ENCODE measurements at regions not wholly inside any gene's neighbourhood (a gene's known extent, or its start where the extent isn't known, plus 50 kb on each side); places are given as distances from the start of the nearest gene placed in this dataset.

DNA sequence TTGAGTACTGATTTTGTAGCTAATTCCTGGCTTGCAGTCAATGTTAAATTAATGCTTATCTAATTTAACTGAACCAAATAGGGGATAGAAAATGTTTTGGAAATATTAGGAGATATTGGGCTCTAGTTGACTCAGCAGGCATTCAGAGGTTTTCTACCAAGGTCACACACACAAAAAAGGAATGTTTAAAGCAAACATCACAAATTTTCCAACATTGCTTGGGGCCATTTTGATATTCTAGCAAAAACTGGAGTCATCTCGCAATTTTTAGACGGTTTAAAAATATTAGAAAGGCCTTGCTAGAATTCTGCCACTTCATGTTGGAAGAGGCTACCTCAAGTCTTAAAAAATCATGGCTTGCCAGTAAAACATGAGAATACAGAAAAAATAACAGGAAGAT is 2082.1 kb upstream of the RAG2 start:
- Histone ChIP-seq H2AFZ (ENCODE audit: low read length) (no peak overlapping the region), H4K20me1 (ENCODE audit: insufficient read depth, low read length) (no peaks in the 10 kb centered on the region), H3K9me3 (ENCODE audit: low read length) (0 out of 2 replicates have a peak, but pooled peaks cover 5% of the 10 kb centered on the region), H3K9me2 (ENCODE audit: insufficient read depth, low read length) (no peaks in the 10 kb centered on the region), H3K79me2 (ENCODE audit: insufficient read depth, low read depth, low read length) (no peaks in the 10 kb centered on the region), H3K27ac (ENCODE audit: low read depth, low read length, poor library complexity, severe bottlenecking) (no peak overlapping the region), H3K4me3 (ENCODE audit: low read depth, low read length, poor library complexity, severe bottlenecking) (no peak overlapping the region), H3K4me1 (ENCODE audit: insufficient read depth, low read length, poor library complexity, severe bottlenecking) (no peaks in the 10 kb centered on the region), H3K36me3 (ENCODE audit: insufficient read depth, low read length) (no peaks in the 10 kb centered on the region), H3K4me2 (ENCODE audit: low read length) (no peak overlapping the region)
- ChIA-PET CTCF (ENCODE audit: unreplicated experiment) (no interaction called here), POLR2A (no interaction called here)
- BruUV-seq (replicated peaks), result no TSS peak
- intact Hi-C loops (cut with micrococcal nuclease; ENCODE audit: unreplicated experiment), result no loop called here
- DNase-seq (ENCODE audit: low spot score), result no peak
- TF ChIP-seq EZH2phosphoT487 (IDR thresholded peaks at IDR 0.05; ENCODE audit: borderline replicate concordance, low read depth, low read length) (no peak), CTCF (conservative IDR thresholded peaks at IDR 0.05; ENCODE audit: low read length) (no peak)

DNA sequence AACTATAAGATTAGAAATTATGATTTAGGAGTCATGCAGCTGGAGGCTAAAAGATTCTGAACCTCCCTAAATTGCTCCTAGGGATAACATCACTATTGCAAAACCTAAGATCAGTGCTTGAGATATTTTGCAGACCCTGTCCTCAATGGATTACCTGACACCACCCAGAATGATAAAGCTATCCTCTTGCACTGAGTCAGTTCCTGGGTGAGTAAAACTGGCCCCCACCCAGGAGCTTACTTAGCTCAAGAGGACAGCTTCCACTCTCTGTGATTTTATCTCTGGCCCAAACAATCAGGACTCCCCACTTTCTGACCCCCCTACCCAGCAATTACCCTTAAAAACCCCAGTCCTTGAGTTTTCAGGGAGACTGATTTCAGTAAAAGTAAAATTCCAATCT is 2074.4 kb upstream of the RAG2 start:
- H3K9me2 ChIP-seq (ENCODE audit: insufficient read depth, low read length), result no peaks in the 10 kb centered on the region
- H3K4me2 ChIP-seq (ENCODE audit: low read length), result no peak overlapping the region
- H3K36me3 ChIP-seq (ENCODE audit: insufficient read depth, low read length), result no peaks in the 10 kb centered on the region
- no TSS peak for BruUV-seq (replicated peaks)
- TF ChIP-seq CTCF (conservative IDR thresholded peaks at IDR 0.05; ENCODE audit: low read length) (no peak), EZH2phosphoT487 (IDR thresholded peaks at IDR 0.05; ENCODE audit: borderline replicate concordance, low read depth, low read length) (no peak)
- H3K27ac ChIP-seq (ENCODE audit: low read depth, low read length, poor library complexity, severe bottlenecking), result no peak overlapping the region
- H3K79me2 ChIP-seq (ENCODE audit: insufficient read depth, low read depth, low read length), result no peaks in the 10 kb centered on the region
- POLR2A ChIA-PET, result no interaction called here
- no peaks in the 10 kb centered on the region for H4K20me1 ChIP-seq (ENCODE audit: insufficient read depth, low read length)
- H3K4me1 ChIP-seq (ENCODE audit: insufficient read depth, low read length, poor library complexity, severe bottlenecking), result no peaks in the 10 kb centered on the region
- CTCF ChIA-PET (ENCODE audit: unreplicated experiment), result no interaction called here
- no peaks in the 10 kb centered on the region for H3K9me3 ChIP-seq (ENCODE audit: low read length)
- intact Hi-C loops (cut with micrococcal nuclease; ENCODE audit: unreplicated experiment), result no loop called here
- DNase-seq (ENCODE audit: low spot score), result no peak
- H3K4me3 ChIP-seq (ENCODE audit: low read depth, low read length, poor library complexity, severe bottlenecking), result no peak overlapping the region
- H2AFZ ChIP-seq (ENCODE audit: low read length), result no peak overlapping the region

GRCh38 chr11:38667359-38667758 is 2069.3 kb upstream of the RAG2 start:
- no peaks in the 10 kb centered on the region for H4K20me1 ChIP-seq (ENCODE audit: insufficient read depth, low read length)
- ChIA-PET POLR2A (interaction anchor here (1.2 kb wide), 1 partner anchor 19 kb away, joined by 3 read pairs; no protein-coding TSS in a partner anchor), CTCF (ENCODE audit: unreplicated experiment) (no interaction called here)
- BruUV-seq (replicated peaks), result no TSS peak
- TF ChIP-seq CTCF (conservative IDR thresholded peaks at IDR 0.05; ENCODE audit: low read length) (no peak), EZH2phosphoT487 (IDR thresholded peaks at IDR 0.05; ENCODE audit: borderline replicate concordance, low read depth, low read length) (no peak)
- no peak overlapping the region for H3K4me2 ChIP-seq (ENCODE audit: low read length)
- no peak overlapping the region for H2AFZ ChIP-seq (ENCODE audit: low read length)
- H3K9me3 ChIP-seq (ENCODE audit: low read length), result no peaks in the 10 kb centered on the region; the same call in 1 of the 2 replicates
- no peaks in the 10 kb centered on the region for H3K79me2 ChIP-seq (ENCODE audit: insufficient read depth, low read depth, low read length)
- DNase-seq (ENCODE audit: low spot score), result no peak
- no peak overlapping the region for H3K27ac ChIP-seq (ENCODE audit: low read depth, low read length, poor library complexity, severe bottlenecking)
- no peaks in the 10 kb centered on the region for H3K9me2 ChIP-seq (ENCODE audit: insufficient read depth, low read length)
- H3K4me3 ChIP-seq (ENCODE audit: low read depth, low read length, poor library complexity, severe bottlenecking), result no peak overlapping the region
- H3K36me3 ChIP-seq (ENCODE audit: insufficient read depth, low read length), result no peaks in the 10 kb centered on the region
- no peaks in the 10 kb centered on the region for H3K4me1 ChIP-seq (ENCODE audit: insufficient read depth, low read length, poor library complexity, severe bottlenecking)
- intact Hi-C loops (cut with micrococcal nuclease; ENCODE audit: unreplicated experiment), result no loop called here

All from OCI-LY7 (cell line).